SU-DHL-6 (cell line): ENCODE measurements at regions not wholly inside any gene's neighbourhood (a gene's known extent, or its start where the extent isn't known, plus 50 kb on each side); places are given as distances from the start of the nearest gene placed in this dataset.

Experiments
- H2AFZ ChIP-seq: fragments of 200-600 bp; sonication (generic); 2 replicates; pipeline ENCODE4 v1.6.1; 2014; ENCODE audit warnings: low read depth, mild to moderate bottlenecking, moderate library complexity, mixed read lengths, antibody characterized with exemption, low read length; ENCODE audit not compliant: severe bottlenecking
- H3F3A ChIP-seq: fragments of 200-600 bp; shearing (Covaris generic); 2 replicates; pipeline ENCODE4 v1.6.0; 2016; ENCODE audit warnings: antibody characterized with exemption, mild to moderate bottlenecking; ENCODE audit not compliant: insufficient read depth
- H3K27ac ChIP-seq: fragments of 200-600 bp; sonication (generic); 2 replicates; pipeline ENCODE4 v1.5.1; 2016; ENCODE audit warnings: low read depth, mild to moderate bottlenecking, low read length, moderate library complexity, mixed read lengths
- H3K27me3 ChIP-seq: fragments of 200-600 bp; sonication (generic), shearing (Covaris generic); 2 replicates; pipeline ENCODE4 v1.6.0; 2014; ENCODE audit warnings: mild to moderate bottlenecking, low read length
- H3K36me3 ChIP-seq: fragments of 200-600 bp; sonication (generic); 2 replicates; pipeline ENCODE4 v1.6.1; 2014; ENCODE audit warnings: mild to moderate bottlenecking, low read length, mixed read lengths
- H3K4me2 ChIP-seq: fragments of 300-600, 200-600 bp; shearing (Covaris generic), sonication (generic); 2 replicates; pipeline ENCODE4 v1.6.0; 2014; ENCODE audit warnings: low read length, low read depth, mild to moderate bottlenecking; ENCODE audit not compliant: poor library complexity, severe bottlenecking
- H3K4me3 ChIP-seq: fragments of 200-600 bp; sonication (generic); 2 replicates; pipeline ENCODE4 v1.5.1; 2014; ENCODE audit warnings: antibody characterized with exemption, low read length, mild to moderate bottlenecking, mixed read lengths; ENCODE audit not compliant: insufficient read depth, poor library complexity, severe bottlenecking
- H3K79me2 ChIP-seq: fragments of 200-600 bp; sonication (generic); 2 replicates; pipeline ENCODE4 v1.6.1; 2014; ENCODE audit warnings: mild to moderate bottlenecking, low read length, moderate library complexity; ENCODE audit not compliant: insufficient read depth
- H3K9ac ChIP-seq: fragments of 200-600 bp; sonication (generic); 2 replicates; pipeline ENCODE4 v1.7.0; 2014; ENCODE audit warnings: mild to moderate bottlenecking, low read length
- H3K9me2 ChIP-seq: fragments of 200-600 bp; sonication (generic); replicated peaks from 2 replicates; pipeline ENCODE4 v1.6.1; 2014; ENCODE audit warnings: low read length; ENCODE audit not compliant: insufficient read depth
- H3K9me3 ChIP-seq: fragments of 200-600 bp; sonication (generic); 2 replicates; pipeline ENCODE4 v1.6.1; 2014; ENCODE audit warnings: low read length, mixed read lengths; ENCODE audit not compliant: insufficient read depth
- H4K20me1 ChIP-seq: fragments of 200-600 bp; sonication (generic); 2 replicates; pipeline ENCODE4 v1.6.1; 2014; ENCODE audit warnings: low read depth, mild to moderate bottlenecking, antibody characterized with exemption, low read length, moderate library complexity, mixed read lengths
- EZH2phosphoT487 ChIP-seq: fragments of 200-600 bp; sonication (generic), shearing (Covaris generic); conservative IDR thresholded peaks from 2 replicates; pipeline ENCODE4 v1.6.1; 2018; ENCODE audit warnings: mild to moderate bottlenecking, antibody characterized with exemption, low read length, moderate library complexity, mixed read lengths
- TF ChIP-seq, protein P1 (sequence below): fragments of 200-600 bp; sonication (generic); IDR thresholded peaks from one replicate; pipeline ENCODE4 v1.5.1; 2017; ENCODE audit warnings: antibody characterized with exemption, mild to moderate bottlenecking, low read length, moderate library complexity; ENCODE audit not compliant: insufficient read depth, poor library complexity, severe bottlenecking

DNA sequence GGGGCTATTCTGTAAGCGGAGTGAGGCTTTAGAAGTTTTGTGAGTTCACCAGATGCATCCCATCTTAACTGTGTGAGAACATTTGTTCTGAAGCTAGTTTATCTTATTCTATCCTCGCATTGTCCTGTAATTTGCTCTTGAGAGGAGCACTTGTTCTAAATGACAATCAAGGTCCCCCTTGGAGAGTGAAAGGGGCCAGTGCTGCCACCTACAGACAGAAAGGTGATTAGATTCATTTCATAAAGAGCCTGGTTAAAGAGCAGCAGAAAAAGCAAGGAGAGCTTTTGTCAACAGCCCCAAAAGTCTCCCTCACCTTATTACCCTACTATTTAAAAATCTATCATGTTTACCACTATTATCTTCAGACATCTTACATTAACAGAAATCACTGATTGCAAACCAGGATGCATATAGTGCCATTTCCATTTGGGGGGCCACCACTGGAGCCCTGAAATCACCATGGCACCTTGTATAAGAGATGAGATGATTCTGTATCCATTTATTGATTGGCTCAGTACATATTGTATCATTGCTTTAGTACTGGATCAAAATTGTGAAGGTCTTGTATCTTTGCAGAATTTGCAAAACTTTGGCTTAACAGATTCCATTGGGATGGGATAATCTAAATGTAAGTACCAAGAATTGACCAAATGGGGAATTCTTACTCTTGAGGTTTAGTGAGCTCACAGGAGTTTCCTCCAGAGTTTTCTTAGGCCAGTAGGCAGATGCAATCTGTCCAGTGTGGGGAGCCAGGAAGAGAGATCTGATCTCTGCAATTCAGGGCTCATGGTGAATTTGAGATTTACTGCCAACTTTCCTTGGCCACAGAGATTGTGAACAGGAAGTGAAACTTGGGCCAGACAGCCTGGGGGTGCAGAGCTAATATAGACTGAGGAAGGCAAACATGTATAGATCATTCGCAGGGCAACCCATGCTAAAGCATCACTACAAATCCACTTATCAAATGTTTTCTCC is 64.3 kb upstream of the TRABD2B start:
- no peaks in the 10 kb centered on the region for H3K36me3 ChIP-seq
- H3K4me2 ChIP-seq: no peak overlapping the region
- TF ChIP-seq EZH2phosphoT487: no peak
- TF ChIP-seq, protein P1, sequence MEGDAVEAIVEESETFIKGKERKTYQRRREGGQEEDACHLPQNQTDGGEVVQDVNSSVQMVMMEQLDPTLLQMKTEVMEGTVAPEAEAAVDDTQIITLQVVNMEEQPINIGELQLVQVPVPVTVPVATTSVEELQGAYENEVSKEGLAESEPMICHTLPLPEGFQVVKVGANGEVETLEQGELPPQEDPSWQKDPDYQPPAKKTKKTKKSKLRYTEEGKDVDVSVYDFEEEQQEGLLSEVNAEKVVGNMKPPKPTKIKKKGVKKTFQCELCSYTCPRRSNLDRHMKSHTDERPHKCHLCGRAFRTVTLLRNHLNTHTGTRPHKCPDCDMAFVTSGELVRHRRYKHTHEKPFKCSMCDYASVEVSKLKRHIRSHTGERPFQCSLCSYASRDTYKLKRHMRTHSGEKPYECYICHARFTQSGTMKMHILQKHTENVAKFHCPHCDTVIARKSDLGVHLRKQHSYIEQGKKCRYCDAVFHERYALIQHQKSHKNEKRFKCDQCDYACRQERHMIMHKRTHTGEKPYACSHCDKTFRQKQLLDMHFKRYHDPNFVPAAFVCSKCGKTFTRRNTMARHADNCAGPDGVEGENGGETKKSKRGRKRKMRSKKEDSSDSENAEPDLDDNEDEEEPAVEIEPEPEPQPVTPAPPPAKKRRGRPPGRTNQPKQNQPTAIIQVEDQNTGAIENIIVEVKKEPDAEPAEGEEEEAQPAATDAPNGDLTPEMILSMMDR: peak; percentile 45
- H3K9me2 ChIP-seq: no peaks in the 10 kb centered on the region
- no peaks in the 10 kb centered on the region for H3K9me3 ChIP-seq
- no peaks in the 10 kb centered on the region for H3F3A ChIP-seq
- no peak overlapping the region for H3K9ac ChIP-seq
- H2AFZ ChIP-seq: no peak overlapping the region
- no peak overlapping the region for H3K4me3 ChIP-seq
- no peaks in the 10 kb centered on the region for H4K20me1 ChIP-seq
- no peaks in the 10 kb centered on the region for H3K27me3 ChIP-seq
- H3K79me2 ChIP-seq: no peaks in the 10 kb centered on the region
- no peak overlapping the region for H3K27ac ChIP-seq

DNA sequence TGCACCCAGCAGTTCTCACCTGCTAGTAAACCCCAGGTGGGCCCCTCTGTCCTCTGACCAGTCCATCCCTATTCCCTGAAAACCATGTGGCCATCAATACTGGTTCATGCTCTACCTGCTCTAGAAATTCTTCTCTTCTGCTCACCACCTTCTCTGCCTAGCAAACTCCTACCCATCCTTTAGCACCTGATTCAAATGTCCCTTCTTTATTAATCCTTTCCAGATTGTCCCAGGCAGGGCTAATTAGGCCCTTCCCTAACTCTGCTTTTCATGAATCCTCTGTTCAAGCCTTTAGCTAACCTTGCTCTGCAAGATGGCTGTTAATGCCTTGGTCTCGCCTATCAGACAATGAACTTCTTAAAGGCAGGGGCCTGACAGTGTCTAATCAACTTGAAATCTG is 62.1 kb upstream of the TRABD2B start:
- Histone ChIP-seq H3K27me3 (no peaks in the 10 kb centered on the region), H2AFZ (no peak overlapping the region), H4K20me1 (no peaks in the 10 kb centered on the region), H3K4me3 (no peak overlapping the region), H3K27ac (no peak overlapping the region), H3K36me3 (no peaks in the 10 kb centered on the region), H3K9ac (no peak overlapping the region), H3K4me2 (no peak overlapping the region), H3K9me3 (no peaks in the 10 kb centered on the region), H3K9me2 (no peaks in the 10 kb centered on the region), H3K79me2 (no peaks in the 10 kb centered on the region), H3F3A (no peaks in the 10 kb centered on the region)
- TF ChIP-seq EZH2phosphoT487: no peak
- TF ChIP-seq, protein P1: no peak

DNA sequence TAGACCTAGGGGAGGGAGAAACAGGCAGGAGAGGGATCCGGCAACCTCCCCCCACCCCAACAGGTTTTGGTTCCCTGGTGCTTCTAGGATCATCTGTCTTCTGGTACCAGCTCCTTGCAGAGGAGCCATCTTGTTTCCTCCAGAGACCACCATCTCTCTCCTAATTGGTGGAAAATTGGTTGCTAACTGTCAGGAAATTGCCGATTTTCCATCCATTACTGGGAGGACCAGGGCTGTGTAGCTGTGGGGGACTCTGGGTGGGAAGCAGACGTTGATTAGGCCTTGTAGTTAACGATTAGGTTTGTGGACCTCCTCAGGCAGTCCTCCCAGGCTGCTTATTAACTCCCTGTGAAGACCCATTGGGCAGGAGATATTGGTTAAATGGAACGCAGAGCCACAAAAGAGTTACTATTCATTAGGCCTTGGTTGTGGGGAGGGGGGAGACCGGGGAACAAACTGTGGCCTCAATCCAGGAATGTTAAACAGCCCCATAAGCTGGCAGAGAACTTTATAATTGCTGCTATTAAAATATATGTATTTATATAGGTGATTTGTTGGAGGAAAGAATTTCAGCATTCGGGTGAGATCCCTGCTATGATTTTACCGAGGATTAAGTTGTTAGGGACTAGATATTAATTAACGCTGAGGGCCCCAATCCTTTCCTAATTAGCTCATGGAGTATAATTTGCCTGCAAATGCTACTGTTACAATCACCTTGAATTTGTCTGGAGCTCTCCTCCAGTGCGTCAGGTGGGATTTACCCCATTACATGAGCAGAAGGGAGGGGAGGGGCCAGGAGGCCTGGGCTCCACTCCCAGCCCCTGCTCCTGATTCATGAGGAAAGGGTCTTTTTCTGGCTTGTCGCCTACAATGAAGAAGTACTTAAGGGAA is 61.2 kb upstream of the TRABD2B start:
- H3K27ac ChIP-seq: no peak overlapping the region
- H3K4me2 ChIP-seq: no peak overlapping the region
- H3K9me3 ChIP-seq: no peaks in the 10 kb centered on the region
- no peak overlapping the region for H3K9ac ChIP-seq
- no peaks in the 10 kb centered on the region for H3K36me3 ChIP-seq
- H3K79me2 ChIP-seq: no peaks in the 10 kb centered on the region
- H3K9me2 ChIP-seq: no peaks in the 10 kb centered on the region
- no peaks in the 10 kb centered on the region for H3F3A ChIP-seq
- no peak for TF ChIP-seq EZH2phosphoT487
- TF ChIP-seq, protein P1: no peak
- no peak overlapping the region for H3K4me3 ChIP-seq
- H2AFZ ChIP-seq: no peak overlapping the region
- H3K27me3 ChIP-seq: no peaks in the 10 kb centered on the region
- no peaks in the 10 kb centered on the region for H4K20me1 ChIP-seq
